IMR-90 (cell line): ENCODE measurements at regions not wholly inside any gene's neighbourhood (a gene's known extent, or its start where the extent isn't known, plus 50 kb on each side); places are given as distances from the start of the nearest gene placed in this dataset.

Experiments used
- ATAC-seq: fragments of 200-7000 bp; cut with Tn5 transposase; 2 replicates; pipeline ENCODE4 v1.9.1; 2020; ENCODE audit warnings: low read depth, mild to moderate bottlenecking, moderate library complexity
- BruUV-seq: library from RNA; stranded (reverse); fragments of 400-500 nt; replicated peaks from 2 replicates; lab custom pipeline; 2021; lab: Mats Ljungman, UMichigan
- CTCF ChIA-PET: fragments of 300-600 bp; formaldehyde crosslinking; extraction: SDS; loops from one replicate; lab custom pipeline; 2021; ENCODE audit warnings: antibody characterized with exemption; lab: Yijun Ruan, JAX
- POLR2A ChIA-PET: fragments of 300-600 bp; sonication (Branson Sonifier 250); formaldehyde crosslinking; loops from one replicate; lab custom pipeline; 2022; ENCODE audit warnings: antibody characterized with exemption; ENCODE audit not compliant: unreplicated experiment; lab: Charles Lee
- DNase-seq: peaks from one replicate; pipeline ENCODE4 v3.0.0; 2013
- H2AFZ ChIP-seq: replicated peaks from 2 replicates; pipeline ENCODE3; 2013; ENCODE audit warnings: low read length, mild to moderate bottlenecking; ENCODE audit not compliant: poor library complexity
- H2AK5ac ChIP-seq: 2 replicates; pipeline ENCODE4 v1.6.1; 2013; ENCODE audit warnings: low read depth, low read length, inconsistent platforms
- H2AK9ac ChIP-seq: replicated peaks from 2 replicates; pipeline ENCODE3; 2013; ENCODE audit warnings: mild to moderate bottlenecking, low read depth, low read length, moderate library complexity; ENCODE audit not compliant: poor library complexity
- H2BK120ac ChIP-seq: 2 replicates; pipeline ENCODE4 v1.6.1; 2013; ENCODE audit warnings: low read depth, low read length, inconsistent platforms
- H2BK15ac ChIP-seq: 3 replicates; pipeline ENCODE4 v1.6.1; 2013; ENCODE audit warnings: low read depth, low read length, inconsistent platforms
- H2BK20ac ChIP-seq: 2 replicates; pipeline ENCODE4 v1.6.1; 2013; ENCODE audit warnings: low read depth, mild to moderate bottlenecking, inconsistent platforms, low read length, moderate library complexity
- H2BK5ac ChIP-seq: 2 replicates; pipeline ENCODE4 v1.6.1; 2013; ENCODE audit warnings: mild to moderate bottlenecking, low read depth, low read length, inconsistent platforms; ENCODE audit not compliant: poor library complexity, severe bottlenecking
- H3K14ac ChIP-seq: replicated peaks from 2 replicates; pipeline ENCODE4 v1.6.1; 2013; ENCODE audit warnings: low read depth, low read length, inconsistent platforms
- H3K18ac ChIP-seq: 2 replicates; pipeline ENCODE4 v1.6.1; 2013; ENCODE audit warnings: low read depth, low read length, control low read depth
- H3K23ac ChIP-seq: 2 replicates; pipeline ENCODE4 v1.6.1; 2013; ENCODE audit warnings: low read depth, low read length, inconsistent platforms
- H3K27ac ChIP-seq: 2 replicates; pipeline ENCODE4 v1.5.1; 2013; ENCODE audit warnings: mild to moderate bottlenecking, control low read depth, low read length; ENCODE audit not compliant: insufficient read depth
- H3K27me3 ChIP-seq: 2 replicates; pipeline ENCODE4 v1.6.1; 2013; ENCODE audit warnings: low read length; ENCODE audit not compliant: control insufficient read depth, insufficient read depth
- H3K36me3 ChIP-seq: 2 replicates; pipeline ENCODE4 v1.6.1; 2013; ENCODE audit warnings: low read length, mixed read lengths; ENCODE audit not compliant: control insufficient read depth, insufficient read depth
- H3K4ac ChIP-seq: 2 replicates; pipeline ENCODE4 v1.6.1; 2013; ENCODE audit warnings: low read depth, low read length, inconsistent platforms
- H3K4me1 ChIP-seq: 2 replicates; pipeline ENCODE4 v1.6.1; 2013; ENCODE audit warnings: low read length, mixed read lengths; ENCODE audit not compliant: control insufficient read depth, insufficient read depth
- H3K4me2 ChIP-seq: 2 replicates; pipeline ENCODE4 v1.6.1; 2013; ENCODE audit warnings: low read depth, mild to moderate bottlenecking, control low read depth, low read length, moderate library complexity
- H3K4me3 ChIP-seq: 2 replicates; pipeline ENCODE4 v1.5.1; 2013; ENCODE audit warnings: low read depth, mild to moderate bottlenecking, control low read depth, low read length, moderate library complexity; ENCODE audit not compliant: insufficient read depth
- H3K56ac ChIP-seq: 2 replicates; pipeline ENCODE4 v1.6.1; 2013; ENCODE audit warnings: low read length, inconsistent platforms; ENCODE audit not compliant: insufficient read depth; ENCODE audit errors: extremely low read depth
- H3K79me1 ChIP-seq, 2 experiments: 2 replicates each; pipeline ENCODE4 v1.6.1; 2013; ENCODE audit warnings: low read length in 2 of 2, inconsistent platforms in 1 of 2, low read depth in 1 of 2
- H3K9ac ChIP-seq: 2 replicates; pipeline ENCODE4 v1.6.1; 2013; ENCODE audit warnings: low read depth, low read length, control low read depth
- H3K9me1 ChIP-seq: 2 replicates; pipeline ENCODE4 v1.6.1; 2013; ENCODE audit warnings: low read length, inconsistent platforms; ENCODE audit not compliant: insufficient read depth
- H3K9me3 ChIP-seq: 2 replicates; pipeline ENCODE4 v1.6.1; 2013; ENCODE audit warnings: low read length; ENCODE audit not compliant: control insufficient read depth, insufficient read depth
- H4K20me1 ChIP-seq: 2 replicates; pipeline ENCODE4 v1.6.1; 2013; ENCODE audit warnings: low read length, inconsistent platforms; ENCODE audit not compliant: insufficient read depth
- H4K5ac ChIP-seq: 2 replicates; pipeline ENCODE4 v1.6.1; 2013; ENCODE audit warnings: mild to moderate bottlenecking, low read depth, low read length, control low read depth
- H4K8ac ChIP-seq, 2 experiments: 2 replicates each; pipeline ENCODE4 v1.6.1; 2013; ENCODE audit warnings: low read depth in 2 of 2, low read length in 2 of 2, control low read depth in 1 of 2, inconsistent platforms in 1 of 2
- H4K91ac ChIP-seq: 2 replicates; pipeline ENCODE4 v1.6.1; 2013; ENCODE audit warnings: low read depth, low read length, inconsistent platforms; ENCODE audit not compliant: insufficient read depth
- BHLHE40 ChIP-seq: fragments of 150-350 bp; IDR thresholded peaks from 2 replicates; pipeline ENCODE4 v1.6.1; 2016; ENCODE audit warnings: mild to moderate bottlenecking, low read depth, low read length
- CEBPB ChIP-seq: IDR thresholded peaks from 2 replicates; pipeline ENCODE4 v1.6.1; 2012; ENCODE audit warnings: low read depth, low read length, improper control_type of control experiment
- CHD1 ChIP-seq: IDR thresholded peaks from 2 replicates; pipeline ENCODE4 v1.6.1; 2012; ENCODE audit warnings: low read depth, low read length, improper control_type of control experiment
- FOS ChIP-seq: fragments of 150-350 bp; IDR thresholded peaks from 2 replicates; pipeline ENCODE4 v1.6.1; 2016; ENCODE audit warnings: low read depth, low read length
- MAFK ChIP-seq: IDR thresholded peaks from 2 replicates; pipeline ENCODE4 v1.6.1; 2012; ENCODE audit warnings: low read depth, low read length, improper control_type of control experiment
- MXI1 ChIP-seq: IDR thresholded peaks from 2 replicates; pipeline ENCODE4 v1.6.1; 2012; ENCODE audit warnings: low read depth, mild to moderate bottlenecking, low read length, moderate library complexity, borderline replicate concordance
- NFE2L2 ChIP-seq: fragments of 150-350 bp; IDR thresholded peaks from 2 replicates; pipeline ENCODE4 v1.6.1; 2016; ENCODE audit warnings: low read depth, mild to moderate bottlenecking, low read length
- POLR2A ChIP-seq: IDR thresholded peaks from 2 replicates; pipeline ENCODE4 v1.6.1; 2012; ENCODE audit warnings: mild to moderate bottlenecking, low read depth, low read length
- RAD21 ChIP-seq: IDR thresholded peaks from 2 replicates; pipeline ENCODE4 v1.6.1; 2012; ENCODE audit warnings: low read length, improper control_type of control experiment
- RCOR1 ChIP-seq: IDR thresholded peaks from 2 replicates; pipeline ENCODE4 v1.6.1; 2012; ENCODE audit warnings: mild to moderate bottlenecking, low read length, improper control_type of control experiment; ENCODE audit not compliant: insufficient replicate concordance
- RFX5 ChIP-seq: IDR thresholded peaks from 2 replicates; pipeline ENCODE4 v1.8.0; 2012; ENCODE audit warnings: low read depth, mild to moderate bottlenecking, low read length, moderate library complexity
- SMC3 ChIP-seq: fragments of 150-350 bp; IDR thresholded peaks from 2 replicates; pipeline ENCODE4 v1.6.1; 2016; ENCODE audit warnings: low read depth, mild to moderate bottlenecking, antibody characterized with exemption, low read length, moderate library complexity
- dilution Hi-C: fragments of 300-500 bp; cut with HindIII; formaldehyde crosslinking; loops from one replicate; pipeline ENCODE4 v1.14.3; 2018; ENCODE audit warnings: low sequenced_read_pairs; ENCODE audit not compliant: unreplicated experiment
- in situ Hi-C: fragments of 300-500 bp; cut with MboI; formaldehyde crosslinking; loops from 3 replicates; pipeline ENCODE4 v1.14.3; 2019; ENCODE audit warnings: low sequenced_read_pairs, inconsistent platforms, mixed read lengths
- intact Hi-C: fragments of 100-400 bp; cut with micrococcal nuclease; formaldehyde crosslinking; loops from 2 replicates; pipeline ENCODE4 v1.10.0; 2022
- TF ChIP-seq, protein P1 (sequence below): conservative IDR thresholded peaks from 2 replicates; pipeline ENCODE4 v1.5.1; 2012; ENCODE audit warnings: mild to moderate bottlenecking, low read depth, low read length, improper control_type of control experiment
- TF ChIP-seq, protein P2 (sequence below): fragments of 150-350 bp; IDR thresholded peaks from 2 replicates; pipeline ENCODE4 v1.6.1; 2016; ENCODE audit warnings: low read depth, mild to moderate bottlenecking, low read length, moderate library complexity, borderline replicate concordance
- TF ChIP-seq, protein P3 (sequence below): fragments of 150-350 bp; IDR thresholded peaks from 2 replicates; pipeline ENCODE4 v1.6.1; 2017; ENCODE audit warnings: mild to moderate bottlenecking, antibody characterized with exemption, low read length, low read depth

DNA sequence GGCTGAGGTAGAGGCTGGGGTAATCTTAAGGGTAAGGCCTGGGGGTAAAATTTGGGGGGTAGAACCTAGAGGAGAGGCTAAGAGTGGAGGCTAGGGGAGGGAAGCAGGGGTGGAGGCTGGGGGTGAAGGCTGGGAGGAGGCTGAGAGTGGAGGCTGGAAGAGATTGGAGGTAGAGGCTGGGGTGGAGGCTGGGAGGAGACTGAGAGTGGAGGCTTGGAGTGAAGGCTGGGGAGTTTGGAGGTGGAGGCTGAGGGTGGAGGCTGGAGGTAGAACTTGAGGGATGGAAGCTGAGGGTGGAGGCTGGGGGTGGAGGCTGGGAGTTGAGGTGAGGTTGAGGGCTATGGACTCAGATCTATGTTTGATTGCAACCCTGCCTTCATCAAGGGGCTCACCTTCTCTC is 333.6 kb downstream of the C16orf95 start:
- Histone ChIP-seq H3K4me1 (no peaks in the 10 kb centered on the region), H2BK120ac (no peak overlapping the region), H4K8ac (no peak overlapping the region), H2BK20ac (no peak overlapping the region), H3K79me1 (no peaks in the 10 kb centered on the region), H3K27ac (no peak overlapping the region), H3K36me3 (no peaks in the 10 kb centered on the region), H3K4ac (no peak overlapping the region), H4K20me1 (no peaks in the 10 kb centered on the region), H3K9ac (no peak overlapping the region), H3K56ac (no peak overlapping the region), H3K14ac (no peak overlapping the region), H3K9me1 (no peaks in the 10 kb centered on the region), H3K4me3 (no peak overlapping the region), H2AFZ (no peak overlapping the region), H2BK5ac (no peak overlapping the region), H2BK15ac (no peak overlapping the region), H3K27me3 (peaks cover 4% of the 10 kb centered on the region; the same call in 1 of the 2 replicates), H2AK9ac (no peak overlapping the region), H2AK5ac (no peak overlapping the region), H3K9me3 (no peaks in the 10 kb centered on the region), H3K23ac (no peak overlapping the region), H3K18ac (no peak overlapping the region), H4K5ac (no peak overlapping the region), H3K4me2 (no peak overlapping the region), H4K91ac (no peak overlapping the region)
- in situ Hi-C loops (no loop called here), intact Hi-C loops (no loop called here), dilution Hi-C loops (no loop called here)
- BruUV-seq, result no TSS peak
- ATAC-seq, result no peak
- ChIA-PET CTCF (no interaction called here), POLR2A (no interaction called here)
- no peak for DNase-seq
- TF ChIP-seq RAD21 (no peak), MXI1 (no peak), BHLHE40 (no peak), MAFK (no peak), RCOR1 (no peak), POLR2A (no peak), NFE2L2 (no peak), CHD1 (no peak), CEBPB (no peak), RFX5 (no peak), SMC3 (no peak), FOS (no peak)
- TF ChIP-seq, protein P1, sequence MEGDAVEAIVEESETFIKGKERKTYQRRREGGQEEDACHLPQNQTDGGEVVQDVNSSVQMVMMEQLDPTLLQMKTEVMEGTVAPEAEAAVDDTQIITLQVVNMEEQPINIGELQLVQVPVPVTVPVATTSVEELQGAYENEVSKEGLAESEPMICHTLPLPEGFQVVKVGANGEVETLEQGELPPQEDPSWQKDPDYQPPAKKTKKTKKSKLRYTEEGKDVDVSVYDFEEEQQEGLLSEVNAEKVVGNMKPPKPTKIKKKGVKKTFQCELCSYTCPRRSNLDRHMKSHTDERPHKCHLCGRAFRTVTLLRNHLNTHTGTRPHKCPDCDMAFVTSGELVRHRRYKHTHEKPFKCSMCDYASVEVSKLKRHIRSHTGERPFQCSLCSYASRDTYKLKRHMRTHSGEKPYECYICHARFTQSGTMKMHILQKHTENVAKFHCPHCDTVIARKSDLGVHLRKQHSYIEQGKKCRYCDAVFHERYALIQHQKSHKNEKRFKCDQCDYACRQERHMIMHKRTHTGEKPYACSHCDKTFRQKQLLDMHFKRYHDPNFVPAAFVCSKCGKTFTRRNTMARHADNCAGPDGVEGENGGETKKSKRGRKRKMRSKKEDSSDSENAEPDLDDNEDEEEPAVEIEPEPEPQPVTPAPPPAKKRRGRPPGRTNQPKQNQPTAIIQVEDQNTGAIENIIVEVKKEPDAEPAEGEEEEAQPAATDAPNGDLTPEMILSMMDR, result no peak
- TF ChIP-seq, protein P2, sequence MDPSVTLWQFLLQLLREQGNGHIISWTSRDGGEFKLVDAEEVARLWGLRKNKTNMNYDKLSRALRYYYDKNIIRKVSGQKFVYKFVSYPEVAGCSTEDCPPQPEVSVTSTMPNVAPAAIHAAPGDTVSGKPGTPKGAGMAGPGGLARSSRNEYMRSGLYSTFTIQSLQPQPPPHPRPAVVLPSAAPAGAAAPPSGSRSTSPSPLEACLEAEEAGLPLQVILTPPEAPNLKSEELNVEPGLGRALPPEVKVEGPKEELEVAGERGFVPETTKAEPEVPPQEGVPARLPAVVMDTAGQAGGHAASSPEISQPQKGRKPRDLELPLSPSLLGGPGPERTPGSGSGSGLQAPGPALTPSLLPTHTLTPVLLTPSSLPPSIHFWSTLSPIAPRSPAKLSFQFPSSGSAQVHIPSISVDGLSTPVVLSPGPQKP, result no peak
- TF ChIP-seq, protein P3, sequence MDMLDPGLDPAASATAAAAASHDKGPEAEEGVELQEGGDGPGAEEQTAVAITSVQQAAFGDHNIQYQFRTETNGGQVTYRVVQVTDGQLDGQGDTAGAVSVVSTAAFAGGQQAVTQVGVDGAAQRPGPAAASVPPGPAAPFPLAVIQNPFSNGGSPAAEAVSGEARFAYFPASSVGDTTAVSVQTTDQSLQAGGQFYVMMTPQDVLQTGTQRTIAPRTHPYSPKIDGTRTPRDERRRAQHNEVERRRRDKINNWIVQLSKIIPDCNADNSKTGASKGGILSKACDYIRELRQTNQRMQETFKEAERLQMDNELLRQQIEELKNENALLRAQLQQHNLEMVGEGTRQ, result no peak
